Activated naive CD4-positive, alpha-beta T cell treated with anti-CD3 and anti-CD28 coated beads for 36 hours (primary cell): ENCODE measurements at regions not wholly inside any gene's neighbourhood (a gene's known extent, or its start where the extent isn't known, plus 50 kb on each side); places are given as distances from the start of the nearest gene placed in this dataset.

Experiments
- CTCF ChIA-PET: fragments of 350-600 bp; sonication (Branson Sonifier 250); formaldehyde crosslinking; loops from one replicate; lab custom pipeline; 2021; ENCODE audit warnings: antibody characterized with exemption; lab: Charles Lee
- DNase-seq: peaks from one replicate; pipeline ENCODE4 v3.0.0-alpha.2; 2020
- H3K27ac Mint-ChIP-seq: one replicate; pipeline ENCODE4 v1.8.0; 2021; ENCODE audit warnings: mild to moderate bottlenecking, mixed read lengths
- H3K27me3 Mint-ChIP-seq: one replicate; pipeline ENCODE4 v1.8.0; 2021; ENCODE audit warnings: low read depth, mixed read lengths
- H3K36me3 Mint-ChIP-seq: one replicate; pipeline ENCODE4 v1.8.0; 2021; ENCODE audit warnings: low read depth, mixed read lengths
- H3K4me1 Mint-ChIP-seq: one replicate; pipeline ENCODE4 v1.8.0; 2021; ENCODE audit warnings: low read depth, mixed read lengths
- H3K4me3 Mint-ChIP-seq: one replicate; pipeline ENCODE4 v1.8.0; 2021; ENCODE audit warnings: mild to moderate bottlenecking, moderate library complexity, mixed read lengths
- H3K9me3 Mint-ChIP-seq: one replicate; pipeline ENCODE4 v1.8.0; 2021; ENCODE audit warnings: mixed read lengths
- intact Hi-C: fragments of 100-400 bp; cut with micrococcal nuclease; formaldehyde crosslinking; loops from one replicate; pipeline ENCODE4 v1.15.1; 2023

DNA sequence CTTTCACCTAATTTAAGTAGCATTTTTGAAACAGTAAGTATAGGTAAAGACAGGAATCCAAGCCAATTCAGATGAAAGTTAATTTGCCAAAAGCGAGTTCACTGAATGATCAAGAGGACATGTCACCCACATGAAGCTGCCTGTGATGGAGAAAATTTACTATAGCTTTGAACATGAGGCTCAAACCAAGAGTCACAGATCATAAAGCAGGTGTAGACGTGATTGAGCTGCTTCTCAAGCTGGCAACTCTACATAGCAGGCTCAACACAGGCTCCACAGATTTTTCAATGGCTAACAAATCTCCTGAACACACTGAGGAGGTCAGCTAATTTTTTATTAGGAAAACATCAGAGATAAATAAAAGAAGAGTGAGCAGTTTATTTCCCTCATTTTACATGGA is 173.7 kb downstream of the FAM114A2 start:
- H3K9me3 Mint-ChIP-seq: peaks cover 4% of the 10 kb centered on the region
- DNase-seq: no peak
- H3K4me3 Mint-ChIP-seq: no peak overlapping the region
- H3K27ac Mint-ChIP-seq: no peak overlapping the region
- peaks cover 2% of the 10 kb centered on the region for H3K27me3 Mint-ChIP-seq
- CTCF ChIA-PET: no interaction called here
- H3K4me1 Mint-ChIP-seq: no peaks in the 10 kb centered on the region
- no peaks in the 10 kb centered on the region for H3K36me3 Mint-ChIP-seq
- intact Hi-C loops: no loop called here

DNA sequence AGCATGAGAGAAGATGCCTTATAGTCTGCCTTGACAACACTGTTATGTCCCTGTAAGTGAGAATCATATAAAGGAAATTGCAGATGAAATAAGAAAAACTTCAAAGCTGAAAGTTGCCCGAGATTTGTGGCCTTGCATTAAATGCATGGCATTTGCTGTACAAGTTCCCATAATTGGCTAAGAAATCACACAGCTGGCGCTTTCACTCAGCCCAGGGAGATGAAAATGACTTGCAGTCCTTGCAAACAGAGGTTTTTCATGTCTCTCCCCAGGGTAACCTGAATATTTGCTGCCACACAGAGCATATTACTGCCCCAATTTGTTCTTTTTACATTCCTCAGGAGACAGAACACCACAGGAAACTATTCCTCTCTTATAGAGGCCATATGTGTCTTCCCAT is 174.8 kb downstream of the FAM114A2 start:
- DNase-seq: no peak
- peaks cover 4% of the 10 kb centered on the region for H3K9me3 Mint-ChIP-seq
- H3K27me3 Mint-ChIP-seq: peaks cover 3% of the 10 kb centered on the region
- no peaks in the 10 kb centered on the region for H3K36me3 Mint-ChIP-seq
- H3K27ac Mint-ChIP-seq: no peak overlapping the region
- intact Hi-C loops: no loop called here
- H3K4me3 Mint-ChIP-seq: no peak overlapping the region
- CTCF ChIA-PET: no interaction called here
- H3K4me1 Mint-ChIP-seq: no peaks in the 10 kb centered on the region
